Activated T-helper 17 cell treated with anti-CD3 and anti-CD28 coated beads, Interleukin-2, amount 50 U/mL, for 72 hours (primary cell): ENCODE measurements at regions not wholly inside any gene's neighbourhood (a gene's known extent, or its start where the extent isn't known, plus 50 kb on each side); places are given as distances from the start of the nearest gene placed in this dataset.

ENCODE experiments used
- ATAC-seq: fragments of 150-1000 bp; cut with Tn5 transposase; replicated peaks from 2 replicates; pipeline ENCODE4 v1.10.0; 2021; ENCODE audit warnings: mild to moderate bottlenecking, moderate library complexity
- H3K27ac Mint-ChIP-seq: one replicate; pipeline ENCODE4 v1.8.0; 2022; ENCODE audit warnings: mixed read lengths
- H3K27me3 Mint-ChIP-seq: one replicate; pipeline ENCODE4 v1.8.0; 2022; ENCODE audit warnings: mixed read lengths
- H3K36me3 Mint-ChIP-seq: one replicate; pipeline ENCODE4 v1.8.0; 2022; ENCODE audit warnings: low read depth, mild to moderate bottlenecking, mixed read lengths
- H3K4me1 Mint-ChIP-seq: one replicate; pipeline ENCODE4 v1.8.0; 2022; ENCODE audit warnings: mixed read lengths
- H3K4me3 Mint-ChIP-seq: one replicate; pipeline ENCODE4 v1.8.0; 2022; ENCODE audit warnings: mild to moderate bottlenecking, mixed read lengths
- H3K9me3 Mint-ChIP-seq: one replicate; pipeline ENCODE4 v1.8.0; 2022; ENCODE audit warnings: mixed read lengths

GRCh38 chr20:24772667-24773066 lies 176.4 kb upstream of the CST7 start:
- no peak for ATAC-seq
- Mint-ChIP-seq H3K27me3 (peaks cover 43% of the 10 kb centered on the region), H3K27ac (no peak overlapping the region), H3K4me3 (no peak overlapping the region), H3K36me3 (no peaks in the 10 kb centered on the region), H3K9me3 (no peaks in the 10 kb centered on the region), H3K4me1 (no peaks in the 10 kb centered on the region)

- ATAC-seq = no peak
- Mint-ChIP-seq H3K36me3 (no peaks in the 10 kb centered on the region), H3K9me3 (no peaks in the 10 kb centered on the region)
Measured at GRCh38 chr20:24773168-24773567, 175.9 kb upstream of the CST7 start.

GRCh38 chr20:24773751-24774201 lies 175.3 kb upstream of the CST7 start:
- Mint-ChIP-seq H3K4me1 (no peaks in the 10 kb centered on the region), H3K27me3 (peaks cover 48% of the 10 kb centered on the region), H3K27ac (no peak overlapping the region), H3K4me3 (no peak overlapping the region), H3K36me3 (no peaks in the 10 kb centered on the region), H3K9me3 (no peaks in the 10 kb centered on the region)
- peak; percentile 93 for ATAC-seq

More at GRCh38 chr20:24773168-24773567, 175.9 kb upstream of the CST7 start:
- peaks cover 46% of the 10 kb centered on the region for H3K27me3 Mint-ChIP-seq
- no peaks in the 10 kb centered on the region for H3K4me1 Mint-ChIP-seq
- no peak overlapping the region for H3K27ac Mint-ChIP-seq
- no peak overlapping the region for H3K4me3 Mint-ChIP-seq

GRCh38 chr20:24775966-24776365 lies 173.1 kb upstream of the CST7 start:
- Mint-ChIP-seq H3K27me3 (peaks cover 44% of the 10 kb centered on the region), H3K4me1 (no peaks in the 10 kb centered on the region), H3K36me3 (no peaks in the 10 kb centered on the region), H3K9me3 (no peaks in the 10 kb centered on the region), H3K4me3 (no peak overlapping the region), H3K27ac (no peak overlapping the region)
- ATAC-seq = no peak

- Mint-ChIP-seq H3K4me1 (no peaks in the 10 kb centered on the region), H3K36me3 (no peaks in the 10 kb centered on the region), H3K4me3 (no peak overlapping the region), H3K27me3 (peaks cover 37% of the 10 kb centered on the region), H3K9me3 (no peaks in the 10 kb centered on the region), H3K27ac (no peak overlapping the region)
- ATAC-seq = no peak
Measured at GRCh38 chr20:24776755-24777271, 172.3 kb upstream of the CST7 start.

GRCh38 chr20:24777746-24778145 lies 171.3 kb upstream of the CST7 start:
- Mint-ChIP-seq H3K4me3 (no peak overlapping the region), H3K27me3 (peaks cover 33% of the 10 kb centered on the region), H3K27ac (no peak overlapping the region), H3K4me1 (no peaks in the 10 kb centered on the region), H3K9me3 (no peaks in the 10 kb centered on the region), H3K36me3 (no peaks in the 10 kb centered on the region)
- ATAC-seq = no peak

GRCh38 chr20:24778585-24779031 lies 170.5 kb upstream of the CST7 start:
- H3K27ac Mint-ChIP-seq = no peak overlapping the region
- H3K9me3 Mint-ChIP-seq = no peaks in the 10 kb centered on the region
- H3K4me1 Mint-ChIP-seq = no peaks in the 10 kb centered on the region
- no peak for ATAC-seq
- peaks cover 33% of the 10 kb centered on the region for H3K27me3 Mint-ChIP-seq
- H3K36me3 Mint-ChIP-seq = no peaks in the 10 kb centered on the region
- no peak overlapping the region for H3K4me3 Mint-ChIP-seq

GRCh38 chr20:24779131-24779530 lies 169.9 kb upstream of the CST7 start:
- ATAC-seq = no peak
- H3K36me3 Mint-ChIP-seq = no peaks in the 10 kb centered on the region
- no peaks in the 10 kb centered on the region for H3K9me3 Mint-ChIP-seq
- H3K27ac Mint-ChIP-seq = no peak overlapping the region
- peaks cover 33% of the 10 kb centered on the region for H3K27me3 Mint-ChIP-seq
- no peak overlapping the region for H3K4me3 Mint-ChIP-seq
- H3K4me1 Mint-ChIP-seq = no peaks in the 10 kb centered on the region

GRCh38 chr20:24779946-24780345 lies 169.1 kb upstream of the CST7 start:
- ATAC-seq = no peak
- Mint-ChIP-seq H3K27me3 (peaks cover 25% of the 10 kb centered on the region), H3K4me1 (no peaks in the 10 kb centered on the region), H3K9me3 (no peaks in the 10 kb centered on the region), H3K36me3 (no peaks in the 10 kb centered on the region), H3K4me3 (no peak overlapping the region), H3K27ac (no peak overlapping the region)

- no peaks in the 10 kb centered on the region for H3K4me1 Mint-ChIP-seq
- no peak overlapping the region for H3K4me3 Mint-ChIP-seq
- H3K36me3 Mint-ChIP-seq = no peaks in the 10 kb centered on the region
- H3K27ac Mint-ChIP-seq = no peak overlapping the region
- no peaks in the 10 kb centered on the region for H3K9me3 Mint-ChIP-seq
- peaks cover 19% of the 10 kb centered on the region for H3K27me3 Mint-ChIP-seq
- no peak for ATAC-seq
Measured at GRCh38 chr20:24780674-24781417, 168.2 kb upstream of the CST7 start.

- Mint-ChIP-seq H3K27me3 (peaks cover 15% of the 10 kb centered on the region), H3K27ac (no peak overlapping the region)
- no peak for ATAC-seq
Measured at GRCh38 chr20:24781418-24781980, 167.6 kb upstream of the CST7 start.

GRCh38 chr20:24782301-24782700 lies 166.8 kb upstream of the CST7 start:
- no peak overlapping the region for H3K27ac Mint-ChIP-seq
- H3K4me1 Mint-ChIP-seq = no peaks in the 10 kb centered on the region
- no peak overlapping the region for H3K4me3 Mint-ChIP-seq
- H3K9me3 Mint-ChIP-seq = no peaks in the 10 kb centered on the region
- peaks cover 12% of the 10 kb centered on the region for H3K27me3 Mint-ChIP-seq
- no peaks in the 10 kb centered on the region for H3K36me3 Mint-ChIP-seq
- ATAC-seq = no peak

More at GRCh38 chr20:24781418-24781980, 167.6 kb upstream of the CST7 start:
- no peaks in the 10 kb centered on the region for H3K4me1 Mint-ChIP-seq
- no peaks in the 10 kb centered on the region for H3K9me3 Mint-ChIP-seq
- no peaks in the 10 kb centered on the region for H3K36me3 Mint-ChIP-seq
- H3K4me3 Mint-ChIP-seq = no peak overlapping the region

- no peaks in the 10 kb centered on the region for H3K4me1 Mint-ChIP-seq
- H3K36me3 Mint-ChIP-seq = no peaks in the 10 kb centered on the region
- no peak overlapping the region for H3K4me3 Mint-ChIP-seq
- no peaks in the 10 kb centered on the region for H3K9me3 Mint-ChIP-seq
- H3K27me3 Mint-ChIP-seq = peaks cover 7% of the 10 kb centered on the region
- H3K27ac Mint-ChIP-seq = no peak overlapping the region
- no peak for ATAC-seq
Measured at GRCh38 chr20:24782801-24783630, 166.1 kb upstream of the CST7 start.

- H3K4me1 Mint-ChIP-seq = no peaks in the 10 kb centered on the region
- H3K27ac Mint-ChIP-seq = no peak overlapping the region
- ATAC-seq = no peak
- no peak overlapping the region for H3K4me3 Mint-ChIP-seq
- H3K36me3 Mint-ChIP-seq = no peaks in the 10 kb centered on the region
- peaks cover 3% of the 10 kb centered on the region for H3K27me3 Mint-ChIP-seq
- no peaks in the 10 kb centered on the region for H3K9me3 Mint-ChIP-seq
Measured at GRCh38 chr20:24783631-24784492, 165.2 kb upstream of the CST7 start.
